GM23338 (cell line): ENCODE measurements at regions not wholly inside any gene's neighbourhood (a gene's known extent, or its start where the extent isn't known, plus 50 kb on each side); places are given as distances from the start of the nearest gene placed in this dataset.

Experiments used
- ATAC-seq: fragments of 200-7000 bp; cut with Tn5 transposase; 3 replicates; pipeline ENCODE4 v1.9.1; 2020
- DNase-seq: peaks from one replicate; pipeline ENCODE4 v3.0.0-alpha.2; 2015; ENCODE audit warnings: low spot score
- H2AFZ ChIP-seq: fragments of 200-600 bp; sonication (generic); 2 replicates; pipeline ENCODE4 v1.8.0; 2016; ENCODE audit warnings: antibody characterized with exemption, mild to moderate bottlenecking, moderate library complexity
- H3F3A ChIP-seq: fragments of 200-600 bp; sonication (generic); replicated peaks from 2 replicates; pipeline ENCODE4 v1.8.0; 2017; ENCODE audit warnings: antibody characterized with exemption, mixed run types, low read depth
- H3K27ac ChIP-seq: fragments of 200-600 bp; sonication (generic); 2 replicates; pipeline ENCODE4 v1.6.1; 2016; ENCODE audit warnings: low read depth
- H3K27me3 ChIP-seq: fragments of 200-600 bp; sonication (generic); 2 replicates; pipeline ENCODE4 v1.8.0; 2016; ENCODE audit warnings: mild to moderate bottlenecking, mixed run types, moderate library complexity; ENCODE audit not compliant: insufficient read depth
- H3K36me3 ChIP-seq: fragments of 200-600 bp; sonication (generic); 2 replicates; pipeline ENCODE4 v1.8.0; 2016; ENCODE audit warnings: mild to moderate bottlenecking; ENCODE audit not compliant: insufficient read depth
- H3K4me1 ChIP-seq: fragments of 200-600 bp; sonication (generic); 2 replicates; pipeline ENCODE4 v1.8.0; 2016; ENCODE audit warnings: mild to moderate bottlenecking, moderate library complexity; ENCODE audit not compliant: insufficient read depth
- H3K4me2 ChIP-seq: fragments of 200-600 bp; sonication (generic); 2 replicates; pipeline ENCODE4 v1.7.1; 2017; ENCODE audit warnings: mixed run types
- H3K4me3 ChIP-seq: fragments of 200-600 bp; sonication (generic); 2 replicates; pipeline ENCODE4 v1.6.1; 2016; ENCODE audit warnings: mixed run types
- H3K79me2 ChIP-seq: fragments of 200-600 bp; sonication (generic); replicated peaks from 2 replicates; pipeline ENCODE4 v1.8.0; 2017; ENCODE audit warnings: mild to moderate bottlenecking; ENCODE audit not compliant: insufficient read depth
- H3K9me2 ChIP-seq: fragments of 200-600 bp; sonication (generic); 2 replicates; pipeline ENCODE4 v1.8.0; 2017; ENCODE audit not compliant: insufficient read depth
- H4K20me1 ChIP-seq: fragments of 200-600 bp; sonication (generic); replicated peaks from 2 replicates; pipeline ENCODE4 v1.8.0; 2017; ENCODE audit warnings: mild to moderate bottlenecking; ENCODE audit not compliant: insufficient read depth
- H3K27ac Mint-ChIP-seq: 2 replicates; pipeline ENCODE4 v1.8.0; 2020; ENCODE audit warnings: inconsistent platforms, mild to moderate bottlenecking, moderate library complexity, mixed read lengths
- H3K27me3 Mint-ChIP-seq: 3 replicates; pipeline ENCODE4 v1.8.0; 2022; ENCODE audit warnings: low read depth, mild to moderate bottlenecking, moderate library complexity, mixed read lengths, inconsistent platforms; ENCODE audit not compliant: insufficient read depth, poor library complexity
- H3K36me3 Mint-ChIP-seq: 3 replicates; pipeline ENCODE4 v1.8.0; 2021; ENCODE audit warnings: low read depth, mild to moderate bottlenecking, inconsistent platforms, moderate library complexity, mixed read lengths
- H3K4me1 Mint-ChIP-seq: 3 replicates; pipeline ENCODE4 v1.8.0; 2020; ENCODE audit warnings: mild to moderate bottlenecking, inconsistent platforms, mixed read lengths
- H3K4me3 Mint-ChIP-seq: 3 replicates; pipeline ENCODE4 v1.8.0; 2021; ENCODE audit warnings: moderate library complexity, mild to moderate bottlenecking, inconsistent platforms, mixed read lengths
- H3K9me3 Mint-ChIP-seq: 3 replicates; pipeline ENCODE4 v1.8.0; 2020; ENCODE audit warnings: moderate library complexity, mild to moderate bottlenecking, inconsistent platforms, mixed read lengths
- CREB1 ChIP-seq: fragments of 250-450 bp; sonication (Bioruptor Pico); IDR thresholded peaks from 2 replicates; pipeline ENCODE4 v1.5.0; 2020; ENCODE audit warnings: low read depth, mild to moderate bottlenecking, moderate library complexity
- CTCF ChIP-seq, 2 experiments: fragments of 200-600 bp in 1 of 2; sonication (generic) in 1 of 2; conservative IDR thresholded peaks; 2 replicates each; pipeline versions ENCODE4 v1.5.1 to v1.6.1; 2016 to 2017; ENCODE audit warnings: antibody characterized with exemption in 2 of 2, low read depth in 2 of 2, mild to moderate bottlenecking in 2 of 2, moderate library complexity in 1 of 2
- ETS1 ChIP-seq: IDR thresholded peaks from 2 replicates; pipeline ENCODE4 v1.6.1; 2016; ENCODE audit warnings: antibody characterized with exemption
- EZH2 ChIP-seq: fragments of 200-600 bp; sonication (generic); IDR thresholded peaks from one replicate; pipeline ENCODE4 v1.8.0; 2017; ENCODE audit warnings: antibody characterized with exemption, mild to moderate bottlenecking, low read depth; ENCODE audit not compliant: unreplicated experiment
- EZH2phosphoT487 ChIP-seq: fragments of 200-600 bp; sonication (generic); IDR thresholded peaks from one replicate; pipeline ENCODE4 v1.8.1; 2018; ENCODE audit warnings: antibody characterized with exemption; ENCODE audit not compliant: unreplicated experiment
- JUNB ChIP-seq: IDR thresholded peaks from one replicate; pipeline ENCODE4 v1.6.1; 2016; ENCODE audit warnings: antibody characterized with exemption; ENCODE audit not compliant: unreplicated experiment
- NANOG ChIP-seq: IDR thresholded peaks from 2 replicates; pipeline ENCODE4 v1.6.1; 2016; ENCODE audit warnings: antibody characterized with exemption, borderline replicate concordance
- POLR2AphosphoS5 ChIP-seq: IDR thresholded peaks from 2 replicates; pipeline ENCODE4 v1.6.1; 2016; ENCODE audit warnings: antibody characterized with exemption, low read depth
- REST ChIP-seq: IDR thresholded peaks from one replicate; pipeline ENCODE4 v1.6.1; 2018; ENCODE audit warnings: antibody characterized with exemption; ENCODE audit not compliant: unreplicated experiment
- STAT1 ChIP-seq: IDR thresholded peaks from one replicate; pipeline ENCODE4 v1.6.1; 2016; ENCODE audit warnings: antibody characterized with exemption; ENCODE audit not compliant: unreplicated experiment
- ZNF114 ChIP-seq: fragments of 250-450 bp; sonication (Bioruptor Pico); IDR thresholded peaks from 2 replicates; pipeline ENCODE4 v1.5.0; 2020; ENCODE audit warnings: mild to moderate bottlenecking, moderate library complexity
- ZNF331 ChIP-seq: fragments of 250-450 bp; sonication (Bioruptor Pico); IDR thresholded peaks from 2 replicates; pipeline ENCODE4 v1.5.0; 2020; ENCODE audit warnings: low read depth, mild to moderate bottlenecking, moderate library complexity
- ZNF462 ChIP-seq: fragments of 250-450 bp; sonication (Bioruptor Pico); IDR thresholded peaks from 2 replicates; pipeline ENCODE4 v1.5.0; 2020; ENCODE audit warnings: mild to moderate bottlenecking, moderate library complexity

- Histone ChIP-seq H3K36me3 (0 out of 2 replicates have a peak, but pooled peaks cover 6% of the 10 kb centered on the region), H3K27me3 (no peaks in the 10 kb centered on the region), H2AFZ (no peak overlapping the region), H3K79me2 (no peaks in the 10 kb centered on the region), H3F3A (no peaks in the 10 kb centered on the region), H3K4me1 (peaks cover 18% of the 10 kb centered on the region), H4K20me1 (no peaks in the 10 kb centered on the region), H3K4me3 (no peak overlapping the region), H3K4me2 (no peak overlapping the region), H3K27ac (no peak overlapping the region), H3K9me2 (no peaks in the 10 kb centered on the region)
- Mint-ChIP-seq H3K27me3 (peaks cover 2% of the 10 kb centered on the region), H3K27ac (no peak overlapping the region), H3K4me1 (peaks cover 21% of the 10 kb centered on the region), H3K4me3 (no peak overlapping the region), H3K9me3 (peaks cover 14% of the 10 kb centered on the region), H3K36me3 (peaks cover 15% of the 10 kb centered on the region)
- no peak for ATAC-seq
- DNase-seq = no peak
- no peak for TF ChIP-seq CTCF (conservative IDR thresholded peaks at IDR 0.05; ENCODE audit: low read depth in 2 of 2)
- no peak for TF ChIP-seq ZNF114 (CRISPR knock-in tag)
- TF ChIP-seq EZH2 = no peak
- TF ChIP-seq STAT1 = no peak
- TF ChIP-seq NANOG = no peak
- TF ChIP-seq ETS1 = no peak
- no peak for TF ChIP-seq JUNB
- no peak for TF ChIP-seq POLR2AphosphoS5
- no peak for TF ChIP-seq ZNF462 (CRISPR knock-in tag)
- no peak for TF ChIP-seq EZH2phosphoT487
- no peak for TF ChIP-seq REST
- no peak for TF ChIP-seq ZNF331 (CRISPR knock-in tag)
- no peak for TF ChIP-seq CREB1 (CRISPR knock-in tag)
Observed at GRCh38 chr1:239282411-239282810, 104.0 kb upstream of the CHRM3 start.
